T-helper 2 cell treated with Interferon-gamma antibody and Interleukin-4, amounts not matched to agents 100 ng/mL and 5 ng/mL, for 36 hours (primary cell): ENCODE measurements at regions not wholly inside any gene's neighbourhood (a gene's known extent, or its start where the extent isn't known, plus 50 kb on each side); places are given as distances from the start of the nearest gene placed in this dataset.
"Not testable (repeated sequence)": the region's sequence is repeated elsewhere in the genome, so short reads cannot be mapped to it uniquely, and the experiment has no call there.

Experiments
- intact Hi-C: fragments of 100-400 bp; cut with micrococcal nuclease; formaldehyde crosslinking; loops from one replicate; pipeline ENCODE4 v1.15.1; 2023

GRCh38 chrX:13188731-13189309 is 131.0 kb downstream of the ATXN3L start:
- intact Hi-C loops = no loop called here

DNA sequence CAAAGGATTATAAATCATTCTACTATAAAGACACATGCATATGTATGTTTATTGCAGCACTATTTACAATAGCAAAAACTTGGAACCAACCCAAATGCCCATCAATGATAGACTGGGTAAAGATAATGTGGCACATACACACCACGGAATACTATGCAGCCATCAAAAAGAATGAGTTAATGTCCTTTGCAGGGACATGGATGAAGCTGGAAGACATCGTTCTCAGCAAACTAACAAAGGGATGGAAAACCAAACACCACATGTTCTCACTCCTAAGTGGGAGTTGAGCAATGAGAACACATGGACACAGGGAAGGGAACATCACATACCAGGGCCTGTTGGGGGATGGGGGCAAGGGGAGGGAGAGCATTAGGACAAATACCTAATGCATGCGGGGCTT is 133.2 kb downstream of the ATXN3L start:
- intact Hi-C loops = not testable (repeated sequence)

- intact Hi-C loops = no loop called here
These were observed 136.4 kb upstream of the FAM9C start for GRCh38 chrX:13180807-13181206.

- intact Hi-C loops = no loop called here
These were observed 135.2 kb upstream of the FAM9C start for GRCh38 chrX:13179586-13179985.

DNA sequence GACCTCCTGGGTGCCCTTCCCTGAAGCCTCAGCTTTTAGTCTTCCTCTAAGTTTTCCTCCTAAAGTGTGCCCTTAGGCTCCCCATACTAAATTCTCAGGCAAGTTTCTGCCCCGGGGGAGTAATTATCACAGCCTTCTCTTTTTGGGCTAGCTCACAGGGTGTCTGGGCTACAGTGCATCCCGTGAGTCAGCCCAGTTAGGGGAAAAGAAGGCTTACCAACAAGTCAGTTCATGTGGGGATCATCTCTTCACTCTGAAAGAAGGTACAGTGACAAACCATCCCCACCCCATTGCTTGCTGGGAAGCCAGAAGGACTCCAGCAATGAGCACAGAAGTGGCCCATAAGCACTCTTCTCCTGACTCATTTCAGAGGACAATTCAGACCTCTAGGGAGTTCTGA is 134.7 kb upstream of the FAM9C start:
- intact Hi-C loops = no loop called here

DNA sequence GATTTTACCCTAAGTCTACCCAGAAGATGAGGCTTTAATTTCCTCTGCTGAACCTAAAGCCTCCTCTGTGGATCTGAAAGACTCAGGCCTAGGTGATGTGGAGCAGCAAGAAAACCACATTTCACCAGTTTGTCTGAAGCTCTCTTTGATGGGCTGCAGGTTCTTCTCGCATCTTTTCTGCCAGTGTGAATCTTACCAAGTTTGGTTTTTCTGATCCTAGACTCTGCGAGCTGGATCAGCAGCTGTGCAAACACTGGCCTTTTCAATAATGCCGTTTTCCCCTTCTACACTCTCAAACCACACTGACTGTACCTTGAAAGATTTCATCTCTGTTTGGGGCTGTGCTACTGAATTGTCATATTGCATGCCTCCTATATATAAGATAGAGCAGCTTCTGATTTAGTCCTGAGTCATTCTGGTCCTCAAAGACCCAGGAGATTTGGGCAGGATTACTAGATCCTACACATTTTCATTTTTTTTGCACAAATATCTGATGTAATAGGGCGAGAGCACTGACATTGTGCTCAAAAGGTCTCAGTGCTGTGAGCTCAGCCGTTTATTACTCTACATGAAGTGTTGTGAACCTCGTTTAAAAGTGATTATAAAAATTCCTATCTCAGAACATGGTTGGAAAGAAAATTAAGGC is 133.6 kb upstream of the FAM9C start:
- intact Hi-C loops = no loop called here

- intact Hi-C loops = no loop called here
These were observed 130.6 kb upstream of the FAM9C start for GRCh38 chrX:13175056-13175455.

GRCh38 chrX:13170966-13171558 is 126.6 kb upstream of the FAM9C start:
- intact Hi-C loops = no loop called here

DNA sequence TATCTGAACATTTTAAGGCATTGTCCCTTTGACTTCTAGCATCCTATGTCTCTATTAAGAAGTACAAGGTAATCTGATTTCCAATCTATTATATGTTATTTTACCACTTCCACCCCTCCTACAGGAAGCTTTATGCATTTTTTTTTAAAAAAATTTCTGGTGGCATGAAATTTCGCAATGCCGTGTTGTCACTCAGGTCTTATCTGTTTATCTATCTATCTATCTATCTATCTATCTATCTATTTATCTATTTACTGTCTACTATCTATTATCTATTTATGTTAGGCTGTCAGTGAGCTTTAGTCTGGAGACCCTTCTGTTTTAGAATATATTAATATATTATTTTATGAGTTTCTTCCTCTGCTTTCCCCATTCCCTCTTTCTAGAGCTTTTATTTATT is 125.3 kb upstream of the FAM9C start:
- intact Hi-C loops = no loop called here

DNA sequence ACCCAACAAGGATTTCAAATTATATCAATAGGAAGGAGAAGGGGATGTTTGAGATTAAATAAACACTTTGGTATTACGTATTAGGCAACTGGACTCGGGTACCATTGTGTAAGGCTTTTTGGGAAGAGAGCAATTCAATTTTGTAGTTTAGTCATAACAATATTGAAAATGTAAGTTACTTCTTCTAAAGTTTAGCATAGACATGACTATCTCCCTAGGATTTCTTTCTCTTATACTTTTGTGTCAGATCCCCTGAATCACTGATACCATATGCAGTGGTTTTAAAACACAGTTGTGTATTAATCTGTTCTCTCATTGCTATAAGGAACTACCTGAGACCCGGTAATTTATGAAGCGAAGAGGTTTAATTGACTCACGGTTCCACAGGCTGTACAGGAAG is 123.8 kb upstream of the FAM9C start:
- intact Hi-C loops = no loop called here

DNA sequence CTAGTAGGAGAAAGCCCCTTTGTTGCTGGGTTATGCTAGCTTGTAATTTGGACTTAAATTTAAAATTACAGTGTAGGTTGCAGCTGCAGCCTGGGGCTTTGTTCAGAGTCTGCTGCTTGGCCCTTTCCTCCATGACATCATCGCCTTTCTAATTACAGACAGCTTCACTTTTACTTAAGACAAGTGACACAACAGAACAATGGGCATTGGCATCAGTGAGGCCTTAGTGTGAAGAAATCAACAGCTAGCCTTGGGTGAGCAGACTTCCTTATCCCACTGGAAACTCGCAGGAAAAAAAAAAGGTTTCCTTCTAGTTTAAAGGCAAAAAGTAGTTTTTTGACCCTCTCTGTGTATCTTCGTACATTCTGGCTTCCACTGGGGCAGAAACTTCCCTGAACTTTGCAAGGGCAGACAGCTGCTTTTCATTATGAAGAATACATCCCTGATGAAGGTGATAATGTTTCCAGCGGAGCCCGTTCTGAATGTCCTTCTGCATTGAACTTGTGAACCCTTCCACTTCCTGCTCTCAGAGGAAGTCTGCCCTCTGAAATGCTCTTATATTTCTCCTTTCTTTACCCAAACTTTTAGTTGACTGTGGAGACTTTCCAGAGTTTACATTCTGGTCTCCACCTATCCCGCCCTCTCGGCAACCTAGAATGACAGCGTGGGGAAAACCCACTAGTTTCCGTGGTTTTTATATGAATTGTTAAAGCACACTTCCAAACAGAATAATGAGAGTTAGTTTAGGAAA is 123.2 kb upstream of the FAM9C start:
- intact Hi-C loops = no loop called here

GRCh38 chrX:13165266-13166189 is 121.1 kb upstream of the FAM9C start:
- intact Hi-C loops = no loop called here

- intact Hi-C loops = no loop called here
These were observed 120.2 kb upstream of the FAM9C start for GRCh38 chrX:13164611-13165010.

DNA sequence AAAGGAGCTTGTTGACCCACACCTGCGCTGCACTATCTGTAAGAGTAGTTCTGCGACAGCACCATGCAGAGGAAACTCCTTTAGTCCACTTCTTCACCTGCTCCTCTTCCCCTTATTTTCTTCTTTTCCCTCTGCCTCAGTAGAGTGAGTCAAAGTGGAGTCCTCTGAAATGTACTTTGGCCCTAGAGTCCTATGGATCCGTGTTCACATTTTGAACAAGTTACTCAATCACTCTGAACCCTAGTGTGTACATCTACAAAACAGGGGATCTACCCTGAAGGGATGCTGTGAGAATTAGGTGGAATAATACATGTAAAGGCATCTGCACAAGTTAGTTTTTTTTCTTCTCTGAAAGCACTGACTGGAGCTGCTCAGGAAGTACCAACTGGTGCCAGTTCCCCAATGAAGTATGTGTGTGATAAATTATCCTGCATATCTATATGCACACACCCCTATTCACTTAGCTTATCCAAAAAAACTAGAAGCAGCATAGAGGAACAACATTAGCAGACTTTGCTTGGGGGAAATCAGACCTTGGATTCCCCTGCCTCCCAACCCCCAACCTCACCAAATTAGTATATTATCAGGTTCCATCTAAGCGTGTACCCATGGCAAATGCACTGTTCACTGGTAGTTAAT is 118.5 kb upstream of the FAM9C start:
- intact Hi-C loops = no loop called here

DNA sequence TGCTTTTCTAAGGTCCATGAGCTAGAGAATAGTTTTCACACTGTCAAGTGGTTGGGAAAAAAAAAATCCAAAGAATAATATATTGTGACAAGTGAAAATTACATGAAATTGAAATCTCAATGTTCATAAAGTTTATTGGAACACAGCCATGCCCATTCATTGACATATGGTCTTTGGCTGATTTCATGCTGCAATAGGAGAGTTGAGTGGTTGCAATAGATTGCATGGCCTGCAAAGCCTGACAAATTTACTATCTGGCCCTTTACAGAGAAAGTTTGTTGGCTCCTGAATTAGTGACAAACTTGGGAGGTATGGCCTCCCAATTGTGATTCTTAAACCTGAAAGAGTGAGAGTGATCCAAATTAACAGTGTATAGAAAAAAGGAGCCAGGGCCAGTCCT is 115.5 kb upstream of the FAM9C start:
- intact Hi-C loops = no loop called here

GRCh38 chrX:13158911-13159310 is 114.5 kb upstream of the FAM9C start:
- intact Hi-C loops = no loop called here

DNA sequence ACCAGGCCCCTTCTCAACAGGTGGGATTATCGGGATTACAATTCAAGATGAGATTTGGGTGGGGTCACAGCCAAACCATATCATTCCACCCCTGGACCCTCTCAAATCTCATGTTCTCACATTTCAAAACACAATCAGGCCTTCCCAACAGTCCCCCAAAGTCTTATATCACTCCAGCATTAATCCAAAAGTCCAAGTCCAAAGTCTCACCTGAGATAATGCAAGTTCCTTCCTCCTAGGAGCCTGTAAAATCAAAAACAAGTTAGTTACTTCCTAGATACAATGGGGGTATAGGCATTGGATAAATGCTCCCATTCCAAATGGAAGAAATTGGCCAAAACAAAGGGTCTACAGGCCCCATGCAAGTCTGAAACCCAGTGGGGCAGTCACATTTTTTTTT is 111.1 kb upstream of the FAM9C start:
- intact Hi-C loops = not testable (repeated sequence)

- intact Hi-C loops = loop anchor here (2.0 to 5.0 kb wide), 2 partner anchors 61 to 201 kb away; no protein-coding TSS in a partner anchor
These were observed 109.4 kb upstream of the FAM9C start for GRCh38 chrX:13153796-13154195.

DNA sequence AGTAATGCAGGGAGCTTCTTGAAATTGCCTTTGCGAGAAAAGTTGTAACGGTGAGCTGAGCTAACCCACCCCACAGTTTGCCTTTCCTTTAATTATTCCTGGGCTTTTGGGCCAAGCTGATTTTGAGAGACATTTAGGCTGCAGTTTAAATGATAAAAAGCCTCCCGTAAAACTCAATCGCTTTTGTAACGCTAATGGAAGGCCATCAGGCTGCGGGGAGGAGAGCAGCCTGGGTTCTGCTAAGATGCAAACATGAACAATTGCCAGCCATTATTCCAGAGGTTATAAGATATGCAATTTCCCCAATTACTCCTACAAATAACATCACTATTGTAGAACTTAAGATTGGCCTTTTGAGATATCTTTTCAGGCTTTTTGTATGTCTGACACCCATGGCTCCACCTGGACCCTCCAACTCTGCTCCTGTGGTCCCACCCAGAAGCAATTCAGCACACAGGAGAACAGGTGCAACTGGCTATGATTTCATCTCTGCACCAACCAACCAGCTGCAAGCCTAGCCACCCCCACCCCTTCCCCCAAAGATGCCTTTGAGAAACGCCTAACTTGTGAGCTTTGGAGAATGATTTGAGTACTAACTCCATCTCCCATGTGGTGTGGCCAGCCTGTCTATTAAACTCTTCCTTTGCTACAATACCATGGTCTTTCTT is 108.2 kb upstream of the FAM9C start:
- intact Hi-C loops = loop anchor here (1.0 to 5.0 kb wide), 3 partner anchors 60 to 200 kb away; no protein-coding TSS in a partner anchor
